K562 (cell line): ENCODE measurements at regions not wholly inside any gene's neighbourhood (a gene's known extent, or its start where the extent isn't known, plus 50 kb on each side); places are given as distances from the start of the nearest gene placed in this dataset.

Experiments
- ATAC-seq: fragments of 200-7000 bp; cut with Tn5 transposase; 3 replicates; pipeline ENCODE4 v1.9.1; 2020; ENCODE audit warnings: moderate library complexity
- BruUV-seq: library from RNA; stranded (reverse); fragments of 400-500 nt; replicated peaks from 2 replicates; lab custom pipeline; 2021; lab: Mats Ljungman, UMichigan
- CTCF ChIA-PET: fragments of 300-600 bp; formaldehyde crosslinking; extraction: SDS; loops from one replicate; lab custom pipeline; 2021; ENCODE audit warnings: low intra/inter-chr PET ratio; lab: Yijun Ruan, JAX
- POLR2A ChIA-PET: fragments of 300-600, 350-650 bp; sonication (Branson Sonifier 250); formaldehyde crosslinking; extraction: SDS; loops from one replicate; lab custom pipeline; 2021; ENCODE audit warnings: antibody characterized with exemption, inconsistent platforms; lab: Yijun Ruan, JAX
- DNase-seq, 4 experiments: peaks; one replicate each; pipeline versions ENCODE4 v3.0.0 to v3.0.0-alpha.2; 2011 to 2018; ENCODE audit warnings: low spot score in 3 of 4, mixed read lengths in 3 of 4; ENCODE audit errors: extremely low read depth in 1 of 4
- FAIRE-seq: peaks from 2 replicates; lab custom pipeline; 2011; peaks lifted over from hg19 to GRCh38; lab: Jason Lieb, UNC
- H2AFZ ChIP-seq: 2 replicates; pipeline ENCODE4 v1.6.0; 2011; ENCODE audit warnings: low read depth, low read length, control low read depth, inconsistent platforms
- H3K27ac ChIP-seq: fragments of 200-600 bp; 3 replicates; pipeline ENCODE4 v1.8.0; 2011; ENCODE audit warnings: low read depth, mild to moderate bottlenecking, control low read depth, inconsistent platforms, low read length, moderate library complexity, mixed read lengths; ENCODE audit errors: extremely low read depth
- H3K27me3 ChIP-seq, 2 experiments: fragments of 300-600 bp in 1 of 2; 2 replicates in 1 of 2; 3 replicates in 1 of 2; pipeline versions ENCODE4 v1.6.0 to v1.8.0; 2011; ENCODE audit warnings: inconsistent platforms in 2 of 2, low read length in 2 of 2, mild to moderate bottlenecking in 1 of 2, mixed read lengths in 1 of 2, moderate library complexity in 1 of 2; ENCODE audit not compliant: control insufficient read depth in 2 of 2, insufficient read depth in 2 of 2
- H3K36me3 ChIP-seq: fragments of 300-600 bp; 3 replicates; pipeline ENCODE4 v1.8.0; 2011; ENCODE audit warnings: mild to moderate bottlenecking, low read length, inconsistent platforms; ENCODE audit not compliant: control insufficient read depth, insufficient read depth
- H3K4me1 ChIP-seq, 2 experiments: fragments of 200-600 bp in 1 of 2; replicated peaks in 1 of 2; 2 replicates in 1 of 2; 3 replicates in 1 of 2; pipeline versions ENCODE4 v1.5.1 to v1.8.0; 2011; ENCODE audit warnings: inconsistent platforms in 2 of 2, low read length in 2 of 2, mild to moderate bottlenecking in 1 of 2, mixed read lengths in 1 of 2, moderate library complexity in 1 of 2; ENCODE audit not compliant: control insufficient read depth in 2 of 2, insufficient read depth in 2 of 2
- H3K4me2 ChIP-seq: 2 replicates; pipeline ENCODE4 v1.6.1; 2011; ENCODE audit warnings: low read length, control low read depth, inconsistent platforms, mixed read lengths; ENCODE audit not compliant: insufficient read depth
- H3K4me3 ChIP-seq: fragments of 200-600 bp; sonication (generic), shearing (Covaris generic); 2 replicates; pipeline ENCODE4 v1.5.1; 2016; ENCODE audit warnings: control low read depth, inconsistent platforms
- H3K79me2 ChIP-seq: fragments of 200-600 bp; 3 replicates; pipeline ENCODE4 v1.8.0; 2011; ENCODE audit warnings: low read length, inconsistent platforms; ENCODE audit not compliant: control insufficient read depth, insufficient read depth
- H3K9ac ChIP-seq, 2 experiments: 2 replicates each; pipeline versions ENCODE4 v1.6.0 to v1.6.1; 2011; ENCODE audit warnings: low read depth in 2 of 2, low read length in 2 of 2, control low read depth in 1 of 2, inconsistent platforms in 1 of 2, mild to moderate bottlenecking in 1 of 2, mixed read lengths in 1 of 2; ENCODE audit not compliant: insufficient read depth in 1 of 2
- H3K9me1 ChIP-seq: one replicate; pipeline ENCODE4 v1.6.0; 2011; ENCODE audit warnings: inconsistent platforms, mild to moderate bottlenecking, low read length, moderate library complexity; ENCODE audit not compliant: control insufficient read depth, insufficient read depth
- H3K9me3 ChIP-seq: replicated peaks from 2 replicates; pipeline ENCODE4 v1.5.1; 2011; ENCODE audit warnings: low read depth, low read length, inconsistent platforms; ENCODE audit not compliant: control insufficient read depth, insufficient read depth
- H4K20me1 ChIP-seq: replicated peaks from 2 replicates; pipeline ENCODE4 v1.6.1; 2011; ENCODE audit warnings: low read length, inconsistent platforms, mixed read lengths; ENCODE audit not compliant: control insufficient read depth, insufficient read depth
- BCL6 ChIP-seq: fragments of 250-450 bp; sonication (Bioruptor Pico); IDR thresholded peaks from 2 replicates; pipeline ENCODE4 v1.4.0; 2020
- EGR1 ChIP-seq: fragments of 450-650 bp; conservative IDR thresholded peaks from 2 replicates; pipeline ENCODE4 v1.6.1; 2017; ENCODE audit warnings: mild to moderate bottlenecking
- FOS ChIP-seq: IDR thresholded peaks from 3 replicates; pipeline ENCODE4 v1.6.1; 2011; ENCODE audit not compliant: insufficient read length; ENCODE audit errors: extremely low read depth
- HNRNPUL1 ChIP-seq: fragments of 200-400 bp; formaldehyde crosslinking; IDR thresholded peaks from 2 replicates; pipeline ENCODE4 v1.6.1; 2017; ENCODE audit warnings: low read length
- MAFK ChIP-seq: IDR thresholded peaks from 2 replicates; pipeline ENCODE4 v1.6.1; 2011; ENCODE audit warnings: low read length, improper control_type of control experiment
- POLR2AphosphoS2 ChIP-seq: IDR thresholded peaks from 2 replicates; pipeline ENCODE4 v1.6.1; 2012; ENCODE audit warnings: low read length, improper control_type of control experiment
- SUPT5H ChIP-seq: fragments of 450-650 bp; IDR thresholded peaks from 2 replicates; pipeline ENCODE4 v1.6.1; 2016
- TOE1 ChIP-seq, 2 experiments: fragments of 450-650 bp in 1 of 2; sonication (generic) in 1 of 2; formaldehyde crosslinking in 1 of 2; IDR thresholded peaks; 2 replicates each; pipeline versions ENCODE4 v1.7.1 to v1.8.0; 2016 to 2022; ENCODE audit warnings: borderline replicate concordance in 2 of 2, mild to moderate bottlenecking in 2 of 2, antibody characterized with exemption in 1 of 2, inconsistent platforms in 1 of 2, low read depth in 1 of 2, missing genetic modification reagents in 1 of 2, moderate library complexity in 1 of 2
- ZNF133 ChIP-seq: fragments of 250-450 bp; sonication (Bioruptor Pico); IDR thresholded peaks from 2 replicates; pipeline ENCODE4 v1.4.0; 2020; ENCODE audit warnings: mild to moderate bottlenecking
- WGBS: fragments of 100-300 bp; shearing (Covaris generic); methylation state at CpG from one replicate; pipeline ENCODE4 v1.1.6; 2016; ENCODE audit warnings: low coverage, mixed read lengths; ENCODE audit not compliant: insufficient coverage; ENCODE audit errors: missing lambda C conversion rate; 5-methylcytosine and 5-hydroxymethylcytosine counted together
- in situ Hi-C: fragments of 300-500 bp; cut with MboI; formaldehyde crosslinking; loops from 4 replicates; pipeline ENCODE4 v1.15.0; 2018; ENCODE audit warnings: inconsistent platforms, mixed read lengths
- intact Hi-C: fragments of 100-400 bp; cut with micrococcal nuclease; formaldehyde crosslinking; loops from 2 replicates; pipeline ENCODE4 v1.14.2; 2022
- TF ChIP-seq, protein P1 (sequence below), 2 experiments: IDR thresholded peaks; 2 replicates each; pipeline ENCODE4 v1.6.1; 2011; ENCODE audit warnings: borderline replicate concordance in 1 of 2, control low read depth in 1 of 2, low read depth in 1 of 2, low read length in 1 of 2, mild to moderate bottlenecking in 1 of 2, mixed read lengths in 1 of 2, moderate library complexity in 1 of 2; ENCODE audit not compliant: insufficient read depth in 1 of 2, insufficient read length in 1 of 2, poor library complexity in 1 of 2, severe bottlenecking in 1 of 2; ENCODE audit errors: extremely low read depth in 1 of 2
- TF ChIP-seq, protein P2 (sequence below): sonication (generic); formaldehyde crosslinking; IDR thresholded peaks from 2 replicates; pipeline ENCODE4 v1.8.1; 2022; ENCODE audit warnings: missing genetic modification reagents
- TF ChIP-seq, protein P3 (sequence below): fragments of 250-450 bp; sonication (Bioruptor Pico); IDR thresholded peaks from 2 replicates; pipeline ENCODE4 v1.5.0; 2022; ENCODE audit warnings: mild to moderate bottlenecking

DNA sequence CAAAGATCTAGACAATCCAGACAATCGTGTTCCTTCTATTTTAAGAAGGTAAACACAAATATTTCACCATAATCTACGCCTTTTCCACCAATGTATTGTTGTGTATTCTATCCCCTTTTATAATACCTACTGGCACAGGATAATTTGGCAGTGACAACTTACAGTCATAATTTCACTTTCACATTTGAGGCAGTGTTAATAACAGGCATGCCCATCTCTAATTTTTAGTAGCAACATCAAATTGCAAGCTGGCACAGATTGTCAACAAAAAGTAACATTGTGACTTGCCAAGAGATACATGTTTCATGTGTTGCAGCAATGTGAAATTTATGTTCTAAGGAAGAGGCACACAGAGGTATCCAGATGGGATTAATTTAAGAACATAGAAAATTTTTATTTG lies 912.5 kb upstream of the PABPC4L start:
- intact Hi-C loops = no loop called here
- H3K4me2 ChIP-seq = no peak overlapping the region
- no peaks in the 10 kb centered on the region for H3K27me3 ChIP-seq
- no peak for ATAC-seq
- no peak overlapping the region for H2AFZ ChIP-seq
- BruUV-seq = no TSS peak
- H3K4me1 ChIP-seq = no peaks in the 10 kb centered on the region
- 0 out of 2 replicates have a peak, but pooled peaks cover 2% of the 10 kb centered on the region for H3K9me3 ChIP-seq
- no peaks in the 10 kb centered on the region for H3K9me1 ChIP-seq
- DNase-seq = no peak
- ChIA-PET CTCF (no interaction called here), POLR2A (no interaction called here)
- H3K9ac ChIP-seq = no peak overlapping the region
- WGBS = 0% methylated on average over 2 of the region's 2 CpGs
- in situ Hi-C loops = no loop called here
- FAIRE-seq = no peak
- H3K4me3 ChIP-seq = no peak overlapping the region
- H3K36me3 ChIP-seq = no peaks in the 10 kb centered on the region
- H3K79me2 ChIP-seq = no peaks in the 10 kb centered on the region
- no peaks in the 10 kb centered on the region for H4K20me1 ChIP-seq
- no peak overlapping the region for H3K27ac ChIP-seq
- no peak for TF ChIP-seq EGR1
- TF ChIP-seq FOS = no peak
- no peak for TF ChIP-seq BCL6 (CRISPR knock-in tag)
- TF ChIP-seq, protein P1, sequence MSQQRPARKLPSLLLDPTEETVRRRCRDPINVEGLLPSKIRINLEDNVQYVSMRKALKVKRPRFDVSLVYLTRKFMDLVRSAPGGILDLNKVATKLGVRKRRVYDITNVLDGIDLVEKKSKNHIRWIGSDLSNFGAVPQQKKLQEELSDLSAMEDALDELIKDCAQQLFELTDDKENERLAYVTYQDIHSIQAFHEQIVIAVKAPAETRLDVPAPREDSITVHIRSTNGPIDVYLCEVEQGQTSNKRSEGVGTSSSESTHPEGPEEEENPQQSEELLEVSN (IDR thresholded peaks at IDR 0.05; ENCODE audit: borderline replicate concordance in 1 of 2, extremely low read depth in 1 of 2, insufficient read depth in 1 of 2, insufficient read length in 1 of 2, low read depth in 1 of 2, low read length in 1 of 2, poor library complexity in 1 of 2, severe bottlenecking in 1 of 2) = no peak
- TF ChIP-seq, protein P2, sequence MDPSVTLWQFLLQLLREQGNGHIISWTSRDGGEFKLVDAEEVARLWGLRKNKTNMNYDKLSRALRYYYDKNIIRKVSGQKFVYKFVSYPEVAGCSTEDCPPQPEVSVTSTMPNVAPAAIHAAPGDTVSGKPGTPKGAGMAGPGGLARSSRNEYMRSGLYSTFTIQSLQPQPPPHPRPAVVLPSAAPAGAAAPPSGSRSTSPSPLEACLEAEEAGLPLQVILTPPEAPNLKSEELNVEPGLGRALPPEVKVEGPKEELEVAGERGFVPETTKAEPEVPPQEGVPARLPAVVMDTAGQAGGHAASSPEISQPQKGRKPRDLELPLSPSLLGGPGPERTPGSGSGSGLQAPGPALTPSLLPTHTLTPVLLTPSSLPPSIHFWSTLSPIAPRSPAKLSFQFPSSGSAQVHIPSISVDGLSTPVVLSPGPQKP (CRISPR knock-in tag) = no peak
- TF ChIP-seq, protein P3, sequence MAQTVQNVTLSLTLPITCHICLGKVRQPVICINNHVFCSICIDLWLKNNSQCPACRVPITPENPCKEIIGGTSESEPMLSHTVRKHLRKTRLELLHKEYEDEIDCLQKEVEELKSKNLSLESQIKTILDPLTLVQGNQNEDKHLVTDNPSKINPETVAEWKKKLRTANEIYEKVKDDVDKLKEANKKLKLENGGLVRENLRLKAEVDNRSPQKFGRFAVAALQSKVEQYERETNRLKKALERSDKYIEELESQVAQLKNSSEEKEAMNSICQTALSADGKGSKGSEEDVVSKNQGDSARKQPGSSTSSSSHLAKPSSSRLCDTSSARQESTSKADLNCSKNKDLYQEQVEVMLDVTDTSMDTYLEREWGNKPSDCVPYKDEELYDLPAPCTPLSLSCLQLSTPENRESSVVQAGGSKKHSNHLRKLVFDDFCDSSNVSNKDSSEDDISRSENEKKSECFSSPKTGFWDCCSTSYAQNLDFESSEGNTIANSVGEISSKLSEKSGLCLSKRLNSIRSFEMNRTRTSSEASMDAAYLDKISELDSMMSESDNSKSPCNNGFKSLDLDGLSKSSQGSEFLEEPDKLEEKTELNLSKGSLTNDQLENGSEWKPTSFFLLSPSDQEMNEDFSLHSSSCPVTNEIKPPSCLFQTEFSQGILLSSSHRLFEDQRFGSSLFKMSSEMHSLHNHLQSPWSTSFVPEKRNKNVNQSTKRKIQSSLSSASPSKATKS (CRISPR knock-in tag) = no peak
- no peak for TF ChIP-seq HNRNPUL1
- TF ChIP-seq TOE1 (IDR thresholded peaks at IDR 0.05; ENCODE audit: borderline replicate concordance) = no peak
- no peak for TF ChIP-seq TOE1 (CRISPR knock-in tag; IDR thresholded peaks at IDR 0.05; ENCODE audit: borderline replicate concordance, low read depth)
- TF ChIP-seq POLR2AphosphoS2 = no peak
- TF ChIP-seq ZNF133 = no peak
- no peak for TF ChIP-seq SUPT5H
- no peak for TF ChIP-seq MAFK
